GM13976 (cell line): ENCODE measurements at regions not wholly inside any gene's neighbourhood (a gene's known extent, or its start where the extent isn't known, plus 50 kb on each side); places are given as distances from the start of the nearest gene placed in this dataset.

Experiments used
- DNase-seq: peaks from one replicate; pipeline ENCODE4 v3.0.0; 2012; ENCODE audit warnings: low spot score
- in situ Hi-C: fragments of 300-500 bp; cut with MboI; formaldehyde crosslinking; loops from one replicate; pipeline ENCODE4 v1.12.0; 2022; ENCODE audit warnings: low sequenced_read_pairs, mixed read lengths, inconsistent platforms; ENCODE audit not compliant: unreplicated experiment
- TF ChIP-seq, protein P1 (sequence below): IDR thresholded peaks from 2 replicates; pipeline ENCODE4 v1.5.1; 2012; ENCODE audit warnings: borderline replicate concordance, mild to moderate bottlenecking; ENCODE audit not compliant: insufficient read depth; ENCODE audit errors: extremely low read depth, missing control alignments, control extremely low read depth

- no peak for DNase-seq
- in situ Hi-C loops, result no loop called here
- TF ChIP-seq, protein P1, sequence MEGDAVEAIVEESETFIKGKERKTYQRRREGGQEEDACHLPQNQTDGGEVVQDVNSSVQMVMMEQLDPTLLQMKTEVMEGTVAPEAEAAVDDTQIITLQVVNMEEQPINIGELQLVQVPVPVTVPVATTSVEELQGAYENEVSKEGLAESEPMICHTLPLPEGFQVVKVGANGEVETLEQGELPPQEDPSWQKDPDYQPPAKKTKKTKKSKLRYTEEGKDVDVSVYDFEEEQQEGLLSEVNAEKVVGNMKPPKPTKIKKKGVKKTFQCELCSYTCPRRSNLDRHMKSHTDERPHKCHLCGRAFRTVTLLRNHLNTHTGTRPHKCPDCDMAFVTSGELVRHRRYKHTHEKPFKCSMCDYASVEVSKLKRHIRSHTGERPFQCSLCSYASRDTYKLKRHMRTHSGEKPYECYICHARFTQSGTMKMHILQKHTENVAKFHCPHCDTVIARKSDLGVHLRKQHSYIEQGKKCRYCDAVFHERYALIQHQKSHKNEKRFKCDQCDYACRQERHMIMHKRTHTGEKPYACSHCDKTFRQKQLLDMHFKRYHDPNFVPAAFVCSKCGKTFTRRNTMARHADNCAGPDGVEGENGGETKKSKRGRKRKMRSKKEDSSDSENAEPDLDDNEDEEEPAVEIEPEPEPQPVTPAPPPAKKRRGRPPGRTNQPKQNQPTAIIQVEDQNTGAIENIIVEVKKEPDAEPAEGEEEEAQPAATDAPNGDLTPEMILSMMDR, result no peak
These were observed 51.2 kb upstream of the ABCC4 start for GRCh38 chr13:95352486-95352885.

- TF ChIP-seq, protein P1, result no peak
- no peak for DNase-seq
- in situ Hi-C loops, result no loop called here
These were observed 52.9 kb upstream of the ABCC4 start for GRCh38 chr13:95354156-95354555.

DNA sequence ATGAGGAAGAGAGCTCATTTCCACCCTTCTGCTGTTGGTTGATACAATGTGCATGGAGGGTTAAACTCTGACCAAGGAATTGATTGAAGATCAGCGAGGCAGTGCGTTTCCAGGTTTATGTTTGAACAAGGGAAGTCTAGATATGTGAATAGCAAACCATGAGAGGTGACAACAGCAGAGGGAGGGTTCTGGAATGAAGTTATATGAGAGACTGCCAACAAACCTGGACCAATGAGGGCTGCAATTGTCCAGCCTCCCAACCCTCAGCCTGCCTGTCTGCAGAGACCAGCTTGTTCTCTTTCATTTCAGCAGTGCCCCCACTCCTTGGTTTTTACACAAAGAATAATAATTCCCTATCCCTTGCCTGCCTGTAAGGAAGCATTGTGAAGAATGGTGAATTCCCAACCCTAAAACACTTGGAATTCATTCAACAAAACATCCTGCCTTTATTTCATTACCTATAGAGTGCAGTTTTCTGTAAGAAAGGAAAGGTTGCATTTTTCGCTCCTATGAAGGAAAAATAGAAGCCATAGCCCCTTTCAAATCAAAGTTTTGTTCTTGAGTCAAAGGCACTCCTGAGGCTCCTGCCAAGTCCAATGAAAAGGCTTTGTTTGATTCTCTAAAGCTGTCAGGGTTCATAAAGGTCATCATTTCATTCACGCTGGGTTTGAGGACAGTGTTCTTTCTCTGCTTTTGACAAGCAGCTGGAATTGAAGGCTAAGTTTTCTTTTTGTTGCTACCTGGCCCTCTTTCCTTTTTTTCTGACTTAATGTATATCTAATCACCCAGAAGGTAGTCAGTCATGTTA is 53.6 kb upstream of the ABCC4 start:
- no peak for DNase-seq
- TF ChIP-seq, protein P1, result no peak
- in situ Hi-C loops, result no loop called here

DNA sequence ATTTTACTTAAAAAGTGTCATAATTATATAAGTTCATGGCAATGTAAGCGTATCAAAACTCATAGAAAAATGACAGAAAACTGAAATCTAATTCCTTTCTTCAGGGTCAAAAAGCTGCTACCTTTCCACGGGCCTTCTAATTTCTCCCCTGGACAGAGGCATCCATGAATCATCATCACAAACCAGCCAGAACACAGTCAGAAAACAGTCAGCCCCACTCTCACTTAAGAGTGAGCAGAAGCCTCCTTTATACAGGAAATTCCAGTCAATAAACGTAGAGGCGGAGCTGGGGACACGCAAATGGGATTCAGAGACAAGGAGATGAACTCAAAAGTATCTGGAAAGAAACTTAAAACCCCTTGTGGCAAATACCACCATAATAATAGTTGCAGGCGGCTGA is 54.2 kb upstream of the ABCC4 start:
- DNase-seq, result no peak
- TF ChIP-seq, protein P1, result no peak
- in situ Hi-C loops, result no loop called here

- no peak for DNase-seq
- in situ Hi-C loops, result no loop called here
- TF ChIP-seq, protein P1, result no peak
These were observed 55.7 kb upstream of the ABCC4 start for GRCh38 chr13:95356916-95357315.

GRCh38 chr13:95357875-95358274 is 56.6 kb upstream of the ABCC4 start:
- in situ Hi-C loops, result no loop called here
- TF ChIP-seq, protein P1, result no peak
- DNase-seq, result no peak
